Transverse colon (tissue), 4 donors: ENCODE measurements at regions not wholly inside any gene's neighbourhood (a gene's known extent, or its start where the extent isn't known, plus 50 kb on each side); places are given as distances from the start of the nearest gene placed in this dataset.

ENCODE experiments used
- EP300 ChIP-seq: sonication (generic); formaldehyde crosslinking; IDR thresholded peaks from one replicate; pipeline ENCODE4 v1.6.1; 2017; ENCODE audit warnings: antibody characterized with exemption, low read depth
- POLR2A ChIP-seq: fragments of 450-650 bp; IDR thresholded peaks from one replicate; pipeline ENCODE4 v1.6.1; 2016; ENCODE audit warnings: antibody characterized with exemption, mild to moderate bottlenecking, moderate library complexity
- POLR2AphosphoS5 ChIP-seq, 3 donors: sonication (generic); formaldehyde crosslinking; IDR thresholded peaks; one replicate each; pipeline ENCODE4 v1.6.1; 2016; ENCODE audit warnings: antibody characterized with exemption in 3 of 3
- TF ChIP-seq, protein P1 (sequence below), 5 experiments: fragments of 200-600 bp in 3 of 5; fragments of 450-650 bp in 2 of 5; sonication (generic) in 3 of 5; IDR thresholded peaks; 1 replicate in 2 of 5; 2 replicates in 3 of 5; pipeline ENCODE4 v1.5.1; 2016 to 2017; ENCODE audit warnings: antibody characterized with exemption in 5 of 5, inconsistent platforms in 3 of 5, mild to moderate bottlenecking in 2 of 5, moderate library complexity in 1 of 5

DNA sequence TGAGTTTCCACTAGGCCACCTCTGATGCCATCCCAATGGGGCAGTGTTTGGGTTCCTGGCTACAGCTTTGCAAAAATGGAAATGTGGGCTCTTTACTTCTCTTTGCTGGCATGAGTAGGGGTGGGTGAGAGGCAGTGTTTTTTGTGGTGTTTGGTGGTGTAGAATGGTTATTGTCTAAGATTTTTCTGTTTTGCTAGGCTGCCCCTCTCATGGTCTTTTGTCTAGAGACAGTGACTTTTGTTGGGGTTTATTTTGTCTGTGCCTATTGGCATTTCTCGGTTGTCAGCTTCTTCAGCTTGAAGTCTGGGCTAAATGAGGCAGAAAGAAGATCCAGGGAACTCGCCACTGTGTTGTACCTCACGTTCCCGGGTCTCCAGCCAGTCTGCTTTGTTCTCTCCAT, 112.1 kb downstream of the CENPF start:
- TF ChIP-seq POLR2A (no peak), POLR2AphosphoS5 (IDR thresholded peaks at IDR 0.05) (no peak), EP300 (no peak)
- TF ChIP-seq, protein P1, sequence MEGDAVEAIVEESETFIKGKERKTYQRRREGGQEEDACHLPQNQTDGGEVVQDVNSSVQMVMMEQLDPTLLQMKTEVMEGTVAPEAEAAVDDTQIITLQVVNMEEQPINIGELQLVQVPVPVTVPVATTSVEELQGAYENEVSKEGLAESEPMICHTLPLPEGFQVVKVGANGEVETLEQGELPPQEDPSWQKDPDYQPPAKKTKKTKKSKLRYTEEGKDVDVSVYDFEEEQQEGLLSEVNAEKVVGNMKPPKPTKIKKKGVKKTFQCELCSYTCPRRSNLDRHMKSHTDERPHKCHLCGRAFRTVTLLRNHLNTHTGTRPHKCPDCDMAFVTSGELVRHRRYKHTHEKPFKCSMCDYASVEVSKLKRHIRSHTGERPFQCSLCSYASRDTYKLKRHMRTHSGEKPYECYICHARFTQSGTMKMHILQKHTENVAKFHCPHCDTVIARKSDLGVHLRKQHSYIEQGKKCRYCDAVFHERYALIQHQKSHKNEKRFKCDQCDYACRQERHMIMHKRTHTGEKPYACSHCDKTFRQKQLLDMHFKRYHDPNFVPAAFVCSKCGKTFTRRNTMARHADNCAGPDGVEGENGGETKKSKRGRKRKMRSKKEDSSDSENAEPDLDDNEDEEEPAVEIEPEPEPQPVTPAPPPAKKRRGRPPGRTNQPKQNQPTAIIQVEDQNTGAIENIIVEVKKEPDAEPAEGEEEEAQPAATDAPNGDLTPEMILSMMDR (IDR thresholded peaks at IDR 0.05), result no peak
